IMR-90 (cell line): ENCODE measurements at regions not wholly inside any gene's neighbourhood (a gene's known extent, or its start where the extent isn't known, plus 50 kb on each side); places are given as distances from the start of the nearest gene placed in this dataset.
A peak's percentile ranks its signal among the peaks of the same experiment; 100 is the strongest.

ENCODE experiments used
- ATAC-seq: fragments of 200-7000 bp; cut with Tn5 transposase; 2 replicates; pipeline ENCODE4 v1.9.1; 2020; ENCODE audit warnings: low read depth, mild to moderate bottlenecking, moderate library complexity
- BruUV-seq: library from RNA; stranded (reverse); fragments of 400-500 nt; replicated peaks from 2 replicates; lab custom pipeline; 2021; lab: Mats Ljungman, UMichigan
- CTCF ChIA-PET: fragments of 300-600 bp; formaldehyde crosslinking; extraction: SDS; loops from one replicate; lab custom pipeline; 2021; ENCODE audit warnings: antibody characterized with exemption; lab: Yijun Ruan, JAX
- POLR2A ChIA-PET: fragments of 300-600 bp; sonication (Branson Sonifier 250); formaldehyde crosslinking; loops from one replicate; lab custom pipeline; 2022; ENCODE audit warnings: antibody characterized with exemption; ENCODE audit not compliant: unreplicated experiment; lab: Charles Lee
- DNase-seq: peaks from one replicate; pipeline ENCODE4 v3.0.0; 2013
- H2AFZ ChIP-seq: replicated peaks from 2 replicates; pipeline ENCODE3; 2013; ENCODE audit warnings: low read length, mild to moderate bottlenecking; ENCODE audit not compliant: poor library complexity
- H2AK5ac ChIP-seq: 2 replicates; pipeline ENCODE4 v1.6.1; 2013; ENCODE audit warnings: low read depth, low read length, inconsistent platforms
- H2AK9ac ChIP-seq: replicated peaks from 2 replicates; pipeline ENCODE3; 2013; ENCODE audit warnings: mild to moderate bottlenecking, low read depth, low read length, moderate library complexity; ENCODE audit not compliant: poor library complexity
- H2BK120ac ChIP-seq: 2 replicates; pipeline ENCODE4 v1.6.1; 2013; ENCODE audit warnings: low read depth, low read length, inconsistent platforms
- H2BK15ac ChIP-seq: 3 replicates; pipeline ENCODE4 v1.6.1; 2013; ENCODE audit warnings: low read depth, low read length, inconsistent platforms
- H2BK20ac ChIP-seq: 2 replicates; pipeline ENCODE4 v1.6.1; 2013; ENCODE audit warnings: low read depth, mild to moderate bottlenecking, inconsistent platforms, low read length, moderate library complexity
- H2BK5ac ChIP-seq: 2 replicates; pipeline ENCODE4 v1.6.1; 2013; ENCODE audit warnings: mild to moderate bottlenecking, low read depth, low read length, inconsistent platforms; ENCODE audit not compliant: poor library complexity, severe bottlenecking
- H3K14ac ChIP-seq: replicated peaks from 2 replicates; pipeline ENCODE4 v1.6.1; 2013; ENCODE audit warnings: low read depth, low read length, inconsistent platforms
- H3K18ac ChIP-seq: 2 replicates; pipeline ENCODE4 v1.6.1; 2013; ENCODE audit warnings: low read depth, low read length, control low read depth
- H3K23ac ChIP-seq: 2 replicates; pipeline ENCODE4 v1.6.1; 2013; ENCODE audit warnings: low read depth, low read length, inconsistent platforms
- H3K27ac ChIP-seq: 2 replicates; pipeline ENCODE4 v1.5.1; 2013; ENCODE audit warnings: mild to moderate bottlenecking, control low read depth, low read length; ENCODE audit not compliant: insufficient read depth
- H3K27me3 ChIP-seq: 2 replicates; pipeline ENCODE4 v1.6.1; 2013; ENCODE audit warnings: low read length; ENCODE audit not compliant: control insufficient read depth, insufficient read depth
- H3K36me3 ChIP-seq: 2 replicates; pipeline ENCODE4 v1.6.1; 2013; ENCODE audit warnings: low read length, mixed read lengths; ENCODE audit not compliant: control insufficient read depth, insufficient read depth
- H3K4ac ChIP-seq: 2 replicates; pipeline ENCODE4 v1.6.1; 2013; ENCODE audit warnings: low read depth, low read length, inconsistent platforms
- H3K4me1 ChIP-seq: 2 replicates; pipeline ENCODE4 v1.6.1; 2013; ENCODE audit warnings: low read length, mixed read lengths; ENCODE audit not compliant: control insufficient read depth, insufficient read depth
- H3K4me2 ChIP-seq: 2 replicates; pipeline ENCODE4 v1.6.1; 2013; ENCODE audit warnings: low read depth, mild to moderate bottlenecking, control low read depth, low read length, moderate library complexity
- H3K4me3 ChIP-seq: 2 replicates; pipeline ENCODE4 v1.5.1; 2013; ENCODE audit warnings: low read depth, mild to moderate bottlenecking, control low read depth, low read length, moderate library complexity; ENCODE audit not compliant: insufficient read depth
- H3K56ac ChIP-seq: 2 replicates; pipeline ENCODE4 v1.6.1; 2013; ENCODE audit warnings: low read length, inconsistent platforms; ENCODE audit not compliant: insufficient read depth; ENCODE audit errors: extremely low read depth
- H3K79me1 ChIP-seq, 2 experiments: 2 replicates each; pipeline ENCODE4 v1.6.1; 2013; ENCODE audit warnings: low read length in 2 of 2, inconsistent platforms in 1 of 2, low read depth in 1 of 2
- H3K9ac ChIP-seq: 2 replicates; pipeline ENCODE4 v1.6.1; 2013; ENCODE audit warnings: low read depth, low read length, control low read depth
- H3K9me1 ChIP-seq: 2 replicates; pipeline ENCODE4 v1.6.1; 2013; ENCODE audit warnings: low read length, inconsistent platforms; ENCODE audit not compliant: insufficient read depth
- H3K9me3 ChIP-seq: 2 replicates; pipeline ENCODE4 v1.6.1; 2013; ENCODE audit warnings: low read length; ENCODE audit not compliant: control insufficient read depth, insufficient read depth
- H4K20me1 ChIP-seq: 2 replicates; pipeline ENCODE4 v1.6.1; 2013; ENCODE audit warnings: low read length, inconsistent platforms; ENCODE audit not compliant: insufficient read depth
- H4K5ac ChIP-seq: 2 replicates; pipeline ENCODE4 v1.6.1; 2013; ENCODE audit warnings: mild to moderate bottlenecking, low read depth, low read length, control low read depth
- H4K8ac ChIP-seq, 2 experiments: 2 replicates each; pipeline ENCODE4 v1.6.1; 2013; ENCODE audit warnings: low read depth in 2 of 2, low read length in 2 of 2, control low read depth in 1 of 2, inconsistent platforms in 1 of 2
- H4K91ac ChIP-seq: 2 replicates; pipeline ENCODE4 v1.6.1; 2013; ENCODE audit warnings: low read depth, low read length, inconsistent platforms; ENCODE audit not compliant: insufficient read depth
- MAFK ChIP-seq: IDR thresholded peaks from 2 replicates; pipeline ENCODE4 v1.6.1; 2012; ENCODE audit warnings: low read depth, low read length, improper control_type of control experiment
- MXI1 ChIP-seq: IDR thresholded peaks from 2 replicates; pipeline ENCODE4 v1.6.1; 2012; ENCODE audit warnings: low read depth, mild to moderate bottlenecking, low read length, moderate library complexity, borderline replicate concordance
- RFX5 ChIP-seq: IDR thresholded peaks from 2 replicates; pipeline ENCODE4 v1.8.0; 2012; ENCODE audit warnings: low read depth, mild to moderate bottlenecking, low read length, moderate library complexity
- WGBS, 2 experiments: methylation state at CpG; one replicate each; pipeline versions ENCODE4 v1.1.5 to v1.1.7; 2013; ENCODE audit warnings: missing lambda C conversion rate in 2 of 2; ENCODE audit not compliant: insufficient read length in 1 of 2; ENCODE audit errors: extremely low coverage in 2 of 2; 5-methylcytosine and 5-hydroxymethylcytosine counted together
- dilution Hi-C: fragments of 300-500 bp; cut with HindIII; formaldehyde crosslinking; loops from one replicate; pipeline ENCODE4 v1.14.3; 2018; ENCODE audit warnings: low sequenced_read_pairs; ENCODE audit not compliant: unreplicated experiment
- in situ Hi-C: fragments of 300-500 bp; cut with MboI; formaldehyde crosslinking; loops from 3 replicates; pipeline ENCODE4 v1.14.3; 2019; ENCODE audit warnings: low sequenced_read_pairs, inconsistent platforms, mixed read lengths
- intact Hi-C: fragments of 100-400 bp; cut with micrococcal nuclease; formaldehyde crosslinking; loops from 2 replicates; pipeline ENCODE4 v1.10.0; 2022
- TF ChIP-seq, protein P1 (sequence below): fragments of 150-350 bp; IDR thresholded peaks from 2 replicates; pipeline ENCODE4 v1.6.1; 2016; ENCODE audit warnings: low read depth, mild to moderate bottlenecking, low read length, moderate library complexity, borderline replicate concordance

GRCh38 chr5:28947865-28948264 is 1909.5 kb upstream of the CDH9 start:
- Histone ChIP-seq H3K36me3 (no peaks in the 10 kb centered on the region), H3K27me3 (no peaks in the 10 kb centered on the region), H3K27ac (no peak overlapping the region), H2BK120ac (no peak overlapping the region), H3K56ac (no peak overlapping the region), H3K9ac (no peak overlapping the region), H3K9me1 (no peaks in the 10 kb centered on the region), H3K23ac (no peak overlapping the region), H3K4ac (no peak overlapping the region), H3K14ac (no peak overlapping the region), H4K91ac (no peak overlapping the region), H2BK15ac (no peak overlapping the region), H2AK5ac (no peak overlapping the region), H3K4me3 (no peak overlapping the region), H4K5ac (no peak overlapping the region), H2BK5ac (no peak overlapping the region), H3K18ac (no peak overlapping the region), H3K79me1 (no peaks in the 10 kb centered on the region), H2BK20ac (no peak overlapping the region), H2AFZ (no peak overlapping the region), H3K4me1 (no peaks in the 10 kb centered on the region), H4K20me1 (no peaks in the 10 kb centered on the region), H2AK9ac (no peak overlapping the region), H3K4me2 (no peak overlapping the region), H3K9me3 (0 out of 2 replicates have a peak, but pooled peaks cover 4% of the 10 kb centered on the region), H4K8ac (no peak overlapping the region)
- no peak for TF ChIP-seq RFX5
- TF ChIP-seq, protein P1, sequence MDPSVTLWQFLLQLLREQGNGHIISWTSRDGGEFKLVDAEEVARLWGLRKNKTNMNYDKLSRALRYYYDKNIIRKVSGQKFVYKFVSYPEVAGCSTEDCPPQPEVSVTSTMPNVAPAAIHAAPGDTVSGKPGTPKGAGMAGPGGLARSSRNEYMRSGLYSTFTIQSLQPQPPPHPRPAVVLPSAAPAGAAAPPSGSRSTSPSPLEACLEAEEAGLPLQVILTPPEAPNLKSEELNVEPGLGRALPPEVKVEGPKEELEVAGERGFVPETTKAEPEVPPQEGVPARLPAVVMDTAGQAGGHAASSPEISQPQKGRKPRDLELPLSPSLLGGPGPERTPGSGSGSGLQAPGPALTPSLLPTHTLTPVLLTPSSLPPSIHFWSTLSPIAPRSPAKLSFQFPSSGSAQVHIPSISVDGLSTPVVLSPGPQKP: no peak
- peak; percentile 57 for TF ChIP-seq MAFK
- no peak for TF ChIP-seq MXI1
- dilution Hi-C loops (no loop called here), intact Hi-C loops (no loop called here), in situ Hi-C loops (no loop called here)
- POLR2A ChIA-PET: no interaction called here
- WGBS, 2 experiments: no CpG with 5 or more reads among the region's 2 CpGs
- DNase-seq (no peak), ATAC-seq (no peak)
- CTCF ChIA-PET: no interaction called here
- no TSS peak for BruUV-seq
